ENCODE measurements at regions not wholly inside any gene's neighbourhood (a gene's known extent, or its start where the extent isn't known, plus 50 kb on each side); places are given as distances from the start of the nearest gene placed in this dataset.

GRCh38 chr3:5441401-5441800 lies 253.9 kb downstream of the EDEM1 start:
- no peak for TF ChIP-seq CTCF (IDR thresholded peaks at IDR 0.05; ENCODE audit: insufficient read depth, low read length, poor library complexity, severe bottlenecking)
- no peak for TF ChIP-seq EZH2phosphoT487 (conservative IDR thresholded peaks at IDR 0.05; ENCODE audit: low read length)
